Skin epidermis (tissue), 12 donors: ENCODE measurements at regions not wholly inside any gene's neighbourhood (a gene's known extent, or its start where the extent isn't known, plus 50 kb on each side); places are given as distances from the start of the nearest gene placed in this dataset.
"Not testable (repeated sequence)": the region's sequence is repeated elsewhere in the genome, so short reads cannot be mapped to it uniquely, and the experiment has no call there.

Experiments
- H3K27ac ChIP-seq, 21 experiments: fragments of 200-600 bp; sonication (generic) in 11 of 21; one replicate each; pipeline ENCODE4 v1.5.0; 2020; ENCODE audit warnings: mild to moderate bottlenecking in 3 of 21, inconsistent platforms in 2 of 21, moderate library complexity in 2 of 21
- H3K4me3 ChIP-seq, 7 experiments: fragments of 200-600 bp; sonication (generic) in 2 of 7; one replicate each; pipeline ENCODE4 v1.5.0; 2020; ENCODE audit warnings: inconsistent platforms in 2 of 7, mild to moderate bottlenecking in 2 of 7, moderate library complexity in 1 of 7

- Histone ChIP-seq H3K27ac (no peak overlapping the region), H3K4me3 (no peak overlapping the region)
Observed at GRCh38 chr1:25134801-25135461, 97.4 kb downstream of the SYF2 start.

GRCh38 chr1:25134307-25134706, 98.0 kb downstream of the SYF2 start:
- H3K4me3 ChIP-seq, result no peak overlapping the region

GRCh38 chr1:25131794-25132193, 100.5 kb downstream of the SYF2 start:
- Histone ChIP-seq H3K4me3 (no peak overlapping the region), H3K27ac (no peak overlapping the region)

More at GRCh38 chr1:25134307-25134706, 98.0 kb downstream of the SYF2 start:
- no peak overlapping the region for H3K27ac ChIP-seq

GRCh38 chr1:25130895-25131294, 101.4 kb downstream of the SYF2 start:
- no peak overlapping the region for H3K27ac ChIP-seq
- no peak overlapping the region for H3K4me3 ChIP-seq

GRCh38 chr1:25129380-25129779, 102.9 kb downstream of the SYF2 start:
- no peak overlapping the region for H3K27ac ChIP-seq
- no peak overlapping the region for H3K4me3 ChIP-seq

GRCh38 chr1:25128121-25128621, 104.1 kb downstream of the SYF2 start:
- Histone ChIP-seq H3K27ac (no peak overlapping the region), H3K4me3 (no peak overlapping the region)

GRCh38 chr1:25126562-25126961, 105.7 kb downstream of the SYF2 start:
- Histone ChIP-seq H3K4me3 (no peak overlapping the region), H3K27ac (no peak overlapping the region)

GRCh38 chr1:25123551-25123950, 108.8 kb downstream of the SYF2 start:
- H3K4me3 ChIP-seq, result no peak overlapping the region

GRCh38 chr1:25122747-25123146, 109.6 kb downstream of the SYF2 start:
- H3K4me3 ChIP-seq, result no peak overlapping the region
- H3K27ac ChIP-seq, result no peak overlapping the region

More at GRCh38 chr1:25123551-25123950, 108.8 kb downstream of the SYF2 start:
- H3K27ac ChIP-seq, result no peak overlapping the region

- Histone ChIP-seq H3K4me3 (no peak overlapping the region), H3K27ac (no peak overlapping the region)
Observed at GRCh38 chr1:25120281-25120680, 112.0 kb downstream of the SYF2 start.

GRCh38 chr1:25118546-25118945, 113.8 kb downstream of the SYF2 start:
- H3K4me3 ChIP-seq, result no peak overlapping the region
- H3K27ac ChIP-seq, result no peak overlapping the region

- no peak overlapping the region for H3K4me3 ChIP-seq
- H3K27ac ChIP-seq, result no peak overlapping the region
Observed at GRCh38 chr1:25117233-25117823, 115.0 kb downstream of the SYF2 start.

GRCh38 chr1:25116832-25117231, 115.5 kb downstream of the SYF2 start:
- Histone ChIP-seq H3K4me3 (no peak overlapping the region), H3K27ac (no peak overlapping the region)

GRCh38 chr1:25116117-25116516, 116.2 kb downstream of the SYF2 start:
- not testable (repeated sequence) for H3K27ac ChIP-seq

GRCh38 chr1:25113731-25114130, 118.6 kb downstream of the SYF2 start:
- H3K27ac ChIP-seq, result no peak overlapping the region
- no peak overlapping the region for H3K4me3 ChIP-seq

More at GRCh38 chr1:25116117-25116516, 116.2 kb downstream of the SYF2 start:
- H3K4me3 ChIP-seq, result not testable (repeated sequence)

GRCh38 chr1:25113086-25113485, 119.2 kb downstream of the SYF2 start:
- Histone ChIP-seq H3K4me3 (no peak overlapping the region), H3K27ac (no peak overlapping the region)

- Histone ChIP-seq H3K4me3 (no peak overlapping the region), H3K27ac (no peak overlapping the region)
Observed at GRCh38 chr1:25112400-25112799, 119.9 kb downstream of the SYF2 start.

GRCh38 chr1:25111706-25112105, 120.6 kb downstream of the SYF2 start:
- no peak overlapping the region for H3K4me3 ChIP-seq
- H3K27ac ChIP-seq, result no peak overlapping the region

- Histone ChIP-seq H3K27ac (no peak overlapping the region), H3K4me3 (no peak overlapping the region)
Observed at GRCh38 chr1:25110485-25110884, 121.8 kb downstream of the SYF2 start.

- Histone ChIP-seq H3K27ac (no peak overlapping the region), H3K4me3 (no peak overlapping the region)
Observed at GRCh38 chr1:25110036-25110435, 122.3 kb downstream of the SYF2 start.

GRCh38 chr1:25109531-25109951, 122.8 kb downstream of the SYF2 start:
- Histone ChIP-seq H3K4me3 (no peak overlapping the region), H3K27ac (no peak overlapping the region)

- H3K27ac ChIP-seq, result no peak overlapping the region
- H3K4me3 ChIP-seq, result no peak overlapping the region
Observed at GRCh38 chr1:25107643-25108010, 124.7 kb downstream of the SYF2 start.
